ENCODE measurements at regions not wholly inside any gene's neighbourhood (a gene's known extent, or its start where the extent isn't known, plus 50 kb on each side); places are given as distances from the start of the nearest gene placed in this dataset.
"Not testable (repeated sequence)": the region's sequence is repeated elsewhere in the genome, so short reads cannot be mapped to it uniquely, and the experiment has no call there.

DNA sequence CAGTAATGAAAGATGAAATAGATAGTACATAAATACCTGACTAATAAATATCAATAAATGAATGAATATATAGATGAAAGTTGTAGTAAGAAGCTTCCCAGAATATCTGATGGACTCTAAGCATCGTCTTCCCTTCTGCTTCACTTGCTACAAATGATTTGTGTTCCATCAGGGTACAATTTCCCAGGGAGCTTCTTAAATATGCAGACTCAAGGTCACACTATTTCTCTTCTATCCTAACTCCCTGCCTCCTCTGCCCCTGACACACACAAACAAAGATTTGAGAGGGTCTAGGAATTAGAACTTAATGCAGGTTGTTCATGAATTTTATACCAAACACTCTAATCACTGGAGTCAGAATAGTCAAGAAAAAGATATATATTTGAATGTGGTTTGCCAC, 415.9 kb upstream of the TMPRSS15 start:
- no peak overlapping the region for H3K27ac ChIP-seq
- WGBS, 2 donors: 74 to 81% methylated on average over 1 of the region's 1 CpG
- H3K4me3 ChIP-seq: no peak overlapping the region
- DNase-seq: no peak
- intact Hi-C loops (cut with DNase I): no loop called here
- TF ChIP-seq, protein P1, sequence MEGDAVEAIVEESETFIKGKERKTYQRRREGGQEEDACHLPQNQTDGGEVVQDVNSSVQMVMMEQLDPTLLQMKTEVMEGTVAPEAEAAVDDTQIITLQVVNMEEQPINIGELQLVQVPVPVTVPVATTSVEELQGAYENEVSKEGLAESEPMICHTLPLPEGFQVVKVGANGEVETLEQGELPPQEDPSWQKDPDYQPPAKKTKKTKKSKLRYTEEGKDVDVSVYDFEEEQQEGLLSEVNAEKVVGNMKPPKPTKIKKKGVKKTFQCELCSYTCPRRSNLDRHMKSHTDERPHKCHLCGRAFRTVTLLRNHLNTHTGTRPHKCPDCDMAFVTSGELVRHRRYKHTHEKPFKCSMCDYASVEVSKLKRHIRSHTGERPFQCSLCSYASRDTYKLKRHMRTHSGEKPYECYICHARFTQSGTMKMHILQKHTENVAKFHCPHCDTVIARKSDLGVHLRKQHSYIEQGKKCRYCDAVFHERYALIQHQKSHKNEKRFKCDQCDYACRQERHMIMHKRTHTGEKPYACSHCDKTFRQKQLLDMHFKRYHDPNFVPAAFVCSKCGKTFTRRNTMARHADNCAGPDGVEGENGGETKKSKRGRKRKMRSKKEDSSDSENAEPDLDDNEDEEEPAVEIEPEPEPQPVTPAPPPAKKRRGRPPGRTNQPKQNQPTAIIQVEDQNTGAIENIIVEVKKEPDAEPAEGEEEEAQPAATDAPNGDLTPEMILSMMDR (IDR thresholded peaks at IDR 0.05): no peak
- H3K27me3 ChIP-seq: no peaks in the 10 kb centered on the region
- no peak for ATAC-seq
- no peaks in the 10 kb centered on the region for H3K4me1 ChIP-seq
- no peaks in the 10 kb centered on the region for H3K36me3 ChIP-seq
- peaks cover 0 to 30% (median 7%) of the 10 kb centered on the region in 11 donors for H3K9me3 ChIP-seq

DNA sequence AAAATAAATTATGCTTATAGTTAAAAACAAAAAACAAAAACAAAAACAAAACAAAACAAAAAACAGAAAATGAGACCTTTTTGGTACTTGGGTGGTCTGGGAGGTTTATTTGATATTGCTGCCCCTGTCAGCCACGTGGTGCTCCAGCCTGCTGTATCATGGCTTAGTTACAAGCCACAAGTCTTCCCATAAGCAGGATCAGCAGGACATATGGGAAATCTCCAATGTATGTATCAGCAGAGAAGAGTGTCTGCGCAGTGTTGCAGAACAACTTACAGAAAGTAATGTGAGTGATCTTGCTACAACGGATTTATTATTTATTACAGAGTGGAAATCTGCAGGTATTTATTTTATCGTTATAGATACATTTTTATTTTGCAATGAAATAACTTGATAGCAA, 423.0 kb upstream of the TMPRSS15 start:
- Histone ChIP-seq H3K9me3 (peaks cover 0 to 21% (median 7%) of the 10 kb centered on the region in 11 donors), H3K36me3 (no peaks in the 10 kb centered on the region), H3K27ac (no peak overlapping the region), H3K27me3 (no peaks in the 10 kb centered on the region), H3K4me3 (no peak overlapping the region), H3K4me1 (no peaks in the 10 kb centered on the region)
- ATAC-seq: no peak
- TF ChIP-seq, protein P1 (IDR thresholded peaks at IDR 0.05): no peak
- intact Hi-C loops (cut with DNase I): no loop called here
- DNase-seq: no peak
- WGBS, 2 donors: 72 to 74% methylated on average over 4 of the region's 4 CpGs

DNA sequence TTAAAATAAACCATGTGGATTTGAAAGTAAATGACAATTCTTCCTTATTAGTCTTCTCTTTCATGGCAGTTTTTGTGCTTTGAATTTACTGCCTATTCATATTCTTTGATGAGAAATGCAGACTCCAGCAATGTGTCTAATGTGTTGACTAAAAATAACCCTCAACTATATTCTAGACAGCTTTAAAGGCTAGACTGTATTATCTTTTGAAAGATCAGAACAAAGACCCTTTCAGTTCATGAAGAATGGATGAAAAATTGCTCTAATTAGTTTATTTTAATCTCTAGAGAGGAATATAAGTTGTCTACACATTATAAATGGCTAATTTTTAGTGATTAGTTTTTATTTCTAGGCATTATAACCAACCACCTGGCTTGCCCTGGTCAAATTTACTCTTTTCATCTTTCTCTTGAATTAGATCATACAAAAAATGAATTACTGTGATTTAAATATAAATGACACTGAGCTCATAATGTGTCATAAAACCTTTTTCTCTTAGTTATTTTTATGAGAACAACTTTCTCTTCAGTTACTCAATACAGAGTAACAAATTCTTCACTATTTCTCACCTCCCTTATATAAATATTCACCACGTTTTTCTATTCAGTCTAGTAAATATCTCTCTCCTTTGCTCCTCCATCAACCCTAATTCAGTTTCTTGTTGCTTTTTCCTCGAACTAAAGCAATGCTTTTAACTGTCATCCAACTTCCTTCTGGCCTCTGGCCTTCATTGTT, 428.5 kb upstream of the TMPRSS15 start:
- ATAC-seq: no peak
- intact Hi-C loops (cut with DNase I): no loop called here
- Histone ChIP-seq H3K4me1 (no peaks in the 10 kb centered on the region), H3K27ac (no peak overlapping the region), H3K9me3 (peaks cover 0 to 29% (median 0%) of the 10 kb centered on the region in 11 donors), H3K4me3 (no peak overlapping the region), H3K27me3 (no peaks in the 10 kb centered on the region), H3K36me3 (no peaks in the 10 kb centered on the region)
- TF ChIP-seq, protein P1 (IDR thresholded peaks at IDR 0.05): no peak
- DNase-seq: no peak
- 30 to 42% methylated on average over 2 of the region's 2 CpGs for WGBS, 2 donors

DNA sequence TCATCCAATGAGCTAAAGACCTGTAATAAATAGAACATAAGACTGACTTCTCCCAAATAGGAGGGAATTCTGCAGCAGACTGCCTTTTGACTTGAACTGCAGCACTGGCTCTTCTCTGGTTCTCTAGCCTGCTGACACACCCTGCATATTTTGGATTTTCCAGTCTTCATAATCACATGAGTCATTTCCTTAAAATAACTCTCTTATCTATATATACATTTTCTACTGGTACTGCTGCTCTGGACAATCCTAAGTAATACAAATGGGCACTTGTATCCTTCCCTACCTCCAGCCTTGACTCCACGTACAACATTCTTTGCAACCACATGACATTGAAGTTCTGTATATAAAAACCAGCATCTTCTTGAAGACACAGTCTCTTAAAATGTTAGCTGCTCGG, 429.4 kb upstream of the TMPRSS15 start:
- Histone ChIP-seq H3K4me3 (no peak overlapping the region), H3K27me3 (no peaks in the 10 kb centered on the region), H3K36me3 (no peaks in the 10 kb centered on the region), H3K4me1 (no peaks in the 10 kb centered on the region), H3K27ac (no peak overlapping the region), H3K9me3 (peaks cover 0 to 33% (median 0%) of the 10 kb centered on the region in 11 donors)
- DNase-seq (no peak), ATAC-seq (peak in 4 of 8 donors; percentile 42 to 57 (median 50))
- intact Hi-C loops (cut with DNase I): no loop called here
- TF ChIP-seq, protein P1 (IDR thresholded peaks at IDR 0.05): no peak
- WGBS, 2 donors: 18 to 20% methylated on average over 2 of the region's 2 CpGs

DNA sequence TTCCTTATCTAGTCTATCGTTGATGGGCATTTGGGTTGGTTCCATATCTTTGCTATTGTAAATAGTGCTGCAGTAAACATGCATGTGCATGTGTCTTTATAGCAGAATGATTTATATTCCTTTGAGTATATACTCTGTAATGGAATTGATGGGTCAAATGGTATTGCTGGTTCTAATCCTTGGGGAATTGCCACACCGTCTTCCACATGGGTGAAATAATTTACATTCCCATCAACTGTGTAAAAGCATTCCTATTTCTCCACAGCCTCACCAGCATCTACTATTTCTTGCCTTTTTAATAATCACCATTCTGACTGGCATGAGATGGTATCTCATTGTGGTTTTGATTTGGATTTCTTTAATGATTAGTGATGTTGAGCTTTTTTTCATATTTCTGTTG, 430.5 kb upstream of the TMPRSS15 start:
- intact Hi-C loops (cut with DNase I); H3K27me3 ChIP-seq; H3K4me3 ChIP-seq; DNase-seq; ATAC-seq; H3K36me3 ChIP-seq; H3K27ac ChIP-seq; H3K4me1 ChIP-seq: not testable (repeated sequence)
- WGBS, 2 donors: 43 to 66% methylated on average over 2 of the region's 2 CpGs
- peaks cover 0 to 38% (median 0%) of the 10 kb centered on the region in 11 donors for H3K9me3 ChIP-seq
